ENCODE measurements at regions not wholly inside any gene's neighbourhood (a gene's known extent, or its start where the extent isn't known, plus 50 kb on each side); places are given as distances from the start of the nearest gene placed in this dataset.

- H3K27ac ChIP-seq (ENCODE audit: low read depth, low read length, poor library complexity, severe bottlenecking) = no peak overlapping the region
- no peaks in the 10 kb centered on the region for H3K9me2 ChIP-seq (ENCODE audit: low read depth, low read length)
- H4K20me1 ChIP-seq (ENCODE audit: insufficient read depth, low read length) = no peaks in the 10 kb centered on the region
- no peak overlapping the region for H3K4me3 ChIP-seq (ENCODE audit: low read depth, low read length, poor library complexity, severe bottlenecking)
- TF ChIP-seq CTCF (IDR thresholded peaks at IDR 0.05; ENCODE audit: low read length) (no peak), EZH2 (IDR thresholded peaks at IDR 0.05; ENCODE audit: borderline replicate concordance, low read length) (no peak)
- H3K9ac ChIP-seq (ENCODE audit: low read length) = no peak overlapping the region
- H3K36me3 ChIP-seq (ENCODE audit: insufficient read depth, low read length) = no peaks in the 10 kb centered on the region
- H3K9me3 ChIP-seq (ENCODE audit: low read length) = no peaks in the 10 kb centered on the region
- no peaks in the 10 kb centered on the region for H3K4me1 ChIP-seq (ENCODE audit: insufficient read depth, low read length, severe bottlenecking)
- no peak overlapping the region for H3K4me2 ChIP-seq (ENCODE audit: low read length)
- H3F3A ChIP-seq (ENCODE audit: insufficient read depth, low read length) = no peaks in the 10 kb centered on the region
- no peaks in the 10 kb centered on the region for H3K79me2 ChIP-seq (ENCODE audit: insufficient read depth, low read length)
- H2AFZ ChIP-seq (ENCODE audit: low read length) = no peak overlapping the region
- H3K27me3 ChIP-seq (ENCODE audit: insufficient read depth, low read length) = no peaks in the 10 kb centered on the region
These were observed 526.1 kb upstream of the FLRT2 start for GRCh38 chr14:85003805-85004204.

DNA sequence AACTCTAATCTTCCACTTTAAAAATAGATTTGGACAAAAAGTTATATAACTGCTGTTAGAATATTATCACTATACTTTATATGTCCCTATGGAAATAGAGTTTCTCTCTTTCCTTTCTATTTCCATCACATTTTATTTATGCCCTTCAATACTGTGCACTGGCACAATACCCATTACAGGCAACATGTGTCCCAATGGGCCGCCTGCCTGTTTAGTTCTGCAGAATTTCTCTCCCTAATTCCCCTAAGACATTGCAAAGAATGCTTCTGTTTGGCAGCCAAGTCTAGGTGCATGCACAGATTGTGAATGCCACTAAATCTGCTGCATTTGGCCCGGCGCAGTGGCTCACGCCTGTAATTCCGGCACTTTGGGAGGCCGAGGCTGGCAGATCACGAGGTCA is 520.4 kb upstream of the FLRT2 start:
- Histone ChIP-seq H3K9ac (ENCODE audit: low read length) (no peak overlapping the region), H3K36me3 (ENCODE audit: insufficient read depth, low read length) (no peaks in the 10 kb centered on the region), H3K27ac (ENCODE audit: low read depth, low read length, poor library complexity, severe bottlenecking) (no peak overlapping the region), H3F3A (ENCODE audit: insufficient read depth, low read length) (no peaks in the 10 kb centered on the region), H3K4me1 (ENCODE audit: insufficient read depth, low read length, severe bottlenecking) (no peaks in the 10 kb centered on the region), H3K9me3 (ENCODE audit: low read length) (no peaks in the 10 kb centered on the region), H3K9me2 (ENCODE audit: low read depth, low read length) (no peaks in the 10 kb centered on the region), H4K20me1 (ENCODE audit: insufficient read depth, low read length) (no peaks in the 10 kb centered on the region), H3K27me3 (ENCODE audit: insufficient read depth, low read length) (no peaks in the 10 kb centered on the region), H3K4me3 (ENCODE audit: low read depth, low read length, poor library complexity, severe bottlenecking) (no peak overlapping the region), H2AFZ (ENCODE audit: low read length) (no peak overlapping the region), H3K79me2 (ENCODE audit: insufficient read depth, low read length) (no peaks in the 10 kb centered on the region), H3K4me2 (ENCODE audit: low read length) (no peak overlapping the region)
- TF ChIP-seq CTCF (IDR thresholded peaks at IDR 0.05; ENCODE audit: low read length) (no peak), EZH2 (IDR thresholded peaks at IDR 0.05; ENCODE audit: borderline replicate concordance, low read length) (no peak)

DNA sequence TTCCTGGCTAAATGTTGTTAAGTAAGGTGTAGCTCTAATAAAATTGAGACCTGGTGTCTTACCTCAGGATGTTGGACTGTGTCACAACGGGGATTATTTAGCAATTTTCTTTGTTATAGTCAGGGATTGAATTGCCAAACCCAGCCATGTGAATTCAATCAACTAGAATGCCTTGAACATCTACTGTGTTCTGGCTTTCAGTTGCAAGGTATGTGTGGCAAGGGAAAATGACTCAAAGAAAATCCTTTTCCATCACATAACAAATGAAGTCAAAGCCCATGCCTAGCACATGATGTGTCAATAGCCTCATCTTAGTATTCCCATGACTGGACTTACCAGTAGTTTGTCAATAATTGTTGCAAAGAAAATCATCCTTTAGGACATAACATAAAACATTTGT is 519.8 kb upstream of the FLRT2 start:
- no peak overlapping the region for H3K4me3 ChIP-seq (ENCODE audit: low read depth, low read length, poor library complexity, severe bottlenecking)
- no peak overlapping the region for H3K9ac ChIP-seq (ENCODE audit: low read length)
- H3K27ac ChIP-seq (ENCODE audit: low read depth, low read length, poor library complexity, severe bottlenecking) = no peak overlapping the region
- H3K4me1 ChIP-seq (ENCODE audit: insufficient read depth, low read length, severe bottlenecking) = no peaks in the 10 kb centered on the region
- no peaks in the 10 kb centered on the region for H3K27me3 ChIP-seq (ENCODE audit: insufficient read depth, low read length)
- no peak overlapping the region for H2AFZ ChIP-seq (ENCODE audit: low read length)
- H3K36me3 ChIP-seq (ENCODE audit: insufficient read depth, low read length) = no peaks in the 10 kb centered on the region
- no peaks in the 10 kb centered on the region for H3K9me3 ChIP-seq (ENCODE audit: low read length)
- H4K20me1 ChIP-seq (ENCODE audit: insufficient read depth, low read length) = no peaks in the 10 kb centered on the region
- H3K9me2 ChIP-seq (ENCODE audit: low read depth, low read length) = no peaks in the 10 kb centered on the region
- TF ChIP-seq CTCF (IDR thresholded peaks at IDR 0.05; ENCODE audit: low read length) = no peak
- no peak overlapping the region for H3K4me2 ChIP-seq (ENCODE audit: low read length)
- H3F3A ChIP-seq (ENCODE audit: insufficient read depth, low read length) = no peaks in the 10 kb centered on the region
- H3K79me2 ChIP-seq (ENCODE audit: insufficient read depth, low read length) = no peaks in the 10 kb centered on the region
